Gastrocnemius medialis (tissue), 4 donors: ENCODE measurements at regions not wholly inside any gene's neighbourhood (a gene's known extent, or its start where the extent isn't known, plus 50 kb on each side); places are given as distances from the start of the nearest gene placed in this dataset.

Experiments used
- POLR2A ChIP-seq, 2 donors: fragments of 450-650 bp; IDR thresholded peaks; one replicate each; pipeline ENCODE4 v1.6.1; 2017; ENCODE audit warnings: antibody characterized with exemption in 2 of 2, mild to moderate bottlenecking in 2 of 2, moderate library complexity in 2 of 2
- TF ChIP-seq, protein P1 (sequence below), 5 experiments: fragments of 450-650 bp in 3 of 5; fragments of 200-600 bp in 2 of 5; sonication (generic) in 2 of 5; IDR thresholded peaks in 4 of 5; conservative IDR thresholded peaks in 1 of 5; 1 replicate in 4 of 5; 2 replicates in 1 of 5; pipeline ENCODE4 v1.5.1; 2016 to 2019; ENCODE audit warnings: antibody characterized with exemption in 5 of 5, mild to moderate bottlenecking in 3 of 5, moderate library complexity in 3 of 5

- TF ChIP-seq, protein P1, sequence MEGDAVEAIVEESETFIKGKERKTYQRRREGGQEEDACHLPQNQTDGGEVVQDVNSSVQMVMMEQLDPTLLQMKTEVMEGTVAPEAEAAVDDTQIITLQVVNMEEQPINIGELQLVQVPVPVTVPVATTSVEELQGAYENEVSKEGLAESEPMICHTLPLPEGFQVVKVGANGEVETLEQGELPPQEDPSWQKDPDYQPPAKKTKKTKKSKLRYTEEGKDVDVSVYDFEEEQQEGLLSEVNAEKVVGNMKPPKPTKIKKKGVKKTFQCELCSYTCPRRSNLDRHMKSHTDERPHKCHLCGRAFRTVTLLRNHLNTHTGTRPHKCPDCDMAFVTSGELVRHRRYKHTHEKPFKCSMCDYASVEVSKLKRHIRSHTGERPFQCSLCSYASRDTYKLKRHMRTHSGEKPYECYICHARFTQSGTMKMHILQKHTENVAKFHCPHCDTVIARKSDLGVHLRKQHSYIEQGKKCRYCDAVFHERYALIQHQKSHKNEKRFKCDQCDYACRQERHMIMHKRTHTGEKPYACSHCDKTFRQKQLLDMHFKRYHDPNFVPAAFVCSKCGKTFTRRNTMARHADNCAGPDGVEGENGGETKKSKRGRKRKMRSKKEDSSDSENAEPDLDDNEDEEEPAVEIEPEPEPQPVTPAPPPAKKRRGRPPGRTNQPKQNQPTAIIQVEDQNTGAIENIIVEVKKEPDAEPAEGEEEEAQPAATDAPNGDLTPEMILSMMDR (IDR thresholded peaks at IDR 0.05 in 4 of 5, conservative IDR thresholded peaks at IDR 0.05 in 1 of 5) = no peak
- no peak for TF ChIP-seq POLR2A (IDR thresholded peaks at IDR 0.05)
These were observed 217.4 kb upstream of the CD96 start for GRCh38 chr3:111324645-111325044.
